Bronchial epithelial cell (primary cell): ENCODE measurements at regions not wholly inside any gene's neighbourhood (a gene's known extent, or its start where the extent isn't known, plus 50 kb on each side); places are given as distances from the start of the nearest gene placed in this dataset.

Source experiments
- DNase-seq: peaks from one replicate; pipeline ENCODE4 v3.0.0-alpha.2; 2010; ENCODE audit warnings: low read depth
- FAIRE-seq: peaks from 2 replicates; lab custom pipeline; 2011; peaks lifted over from hg19 to GRCh38; lab: Jason Lieb, UNC
- H3K27me3 ChIP-seq: 2 replicates; pipeline ENCODE4 v1.5.1; 2011; ENCODE audit warnings: low read length; ENCODE audit not compliant: control insufficient read depth, insufficient read depth
- H3K36me3 ChIP-seq: 2 replicates; pipeline ENCODE4 v1.5.1; 2011; ENCODE audit warnings: low read length; ENCODE audit not compliant: control insufficient read depth, insufficient read depth
- H3K4me3 ChIP-seq: 2 replicates; pipeline ENCODE4 v1.5.1; 2011; ENCODE audit warnings: mild to moderate bottlenecking, low read depth, low read length, control low read depth
- CTCF ChIP-seq: IDR thresholded peaks from 2 replicates; pipeline ENCODE4 v1.5.1; 2011; ENCODE audit warnings: mild to moderate bottlenecking, moderate library complexity, low read length, control low read depth, inconsistent platforms; ENCODE audit not compliant: insufficient read depth, severe bottlenecking

- Histone ChIP-seq H3K4me3 (no peak overlapping the region), H3K27me3 (no peaks in the 10 kb centered on the region), H3K36me3 (no peaks in the 10 kb centered on the region)
- FAIRE-seq, result no peak
- DNase-seq, result no peak
- no peak for TF ChIP-seq CTCF
Observed at GRCh38 chr1:181858135-181858534, 203.4 kb downstream of the ZNF648 start.
